ENCODE measurements at regions not wholly inside any gene's neighbourhood (a gene's known extent, or its start where the extent isn't known, plus 50 kb on each side); places are given as distances from the start of the nearest gene placed in this dataset.
A peak's percentile ranks its signal among the peaks of the same experiment; 100 is the strongest.

GRCh38 chr16:26569793-26570192, 496.9 kb upstream of the C16orf82 start:
- Histone ChIP-seq H3K36me3 (ENCODE audit: low read depth) (no peaks in the 10 kb centered on the region), H3K9me3 (ENCODE audit: severe bottlenecking) (no peaks in the 10 kb centered on the region), H3K27ac (ENCODE audit: poor library complexity, severe bottlenecking) (no peak overlapping the region), H3K4me1 (ENCODE audit: insufficient read depth, poor library complexity, severe bottlenecking) (no peaks in the 10 kb centered on the region), H3K27me3 (ENCODE audit: insufficient read depth, poor library complexity, severe bottlenecking) (no peaks in the 10 kb centered on the region), H3K4me3 (ENCODE audit: severe bottlenecking) (no peak overlapping the region)
- TF ChIP-seq CTCF (IDR thresholded peaks at IDR 0.05; ENCODE audit: poor library complexity, severe bottlenecking): peak; percentile 42
- DNase-seq (ENCODE audit: low spot score): no peak
- no peak; the same call in 2 of the 3 replicates for ATAC-seq (ENCODE audit: low read depth)

- no peak for ATAC-seq (ENCODE audit: low read depth)
- H3K36me3 ChIP-seq (ENCODE audit: low read depth): no peaks in the 10 kb centered on the region
These were observed 488.0 kb upstream of the C16orf82 start for GRCh38 chr16:26578748-26579147.

GRCh38 chr16:26583803-26584202, 482.9 kb upstream of the C16orf82 start:
- Histone ChIP-seq H3K36me3 (ENCODE audit: low read depth) (no peaks in the 10 kb centered on the region), H3K27ac (ENCODE audit: poor library complexity, severe bottlenecking) (no peak overlapping the region), H3K27me3 (ENCODE audit: insufficient read depth, poor library complexity, severe bottlenecking) (no peaks in the 10 kb centered on the region), H3K9me3 (ENCODE audit: severe bottlenecking) (no peaks in the 10 kb centered on the region), H3K4me3 (ENCODE audit: severe bottlenecking) (no peak overlapping the region), H3K4me1 (ENCODE audit: insufficient read depth, poor library complexity, severe bottlenecking) (no peaks in the 10 kb centered on the region)
- TF ChIP-seq CTCF (IDR thresholded peaks at IDR 0.05; ENCODE audit: poor library complexity, severe bottlenecking): no peak
- DNase-seq (ENCODE audit: low spot score) (no peak), ATAC-seq (ENCODE audit: low read depth) (no peak)

More at GRCh38 chr16:26578748-26579147, 488.0 kb upstream of the C16orf82 start:
- Histone ChIP-seq H3K4me3 (ENCODE audit: severe bottlenecking) (no peak overlapping the region), H3K27ac (ENCODE audit: poor library complexity, severe bottlenecking) (no peak overlapping the region), H3K27me3 (ENCODE audit: insufficient read depth, poor library complexity, severe bottlenecking) (no peaks in the 10 kb centered on the region), H3K4me1 (ENCODE audit: insufficient read depth, poor library complexity, severe bottlenecking) (no peaks in the 10 kb centered on the region), H3K9me3 (ENCODE audit: severe bottlenecking) (no peaks in the 10 kb centered on the region)
- no peak for TF ChIP-seq CTCF (IDR thresholded peaks at IDR 0.05; ENCODE audit: poor library complexity, severe bottlenecking)
- no peak for DNase-seq (ENCODE audit: low spot score)

- TF ChIP-seq CTCF (IDR thresholded peaks at IDR 0.05; ENCODE audit: poor library complexity, severe bottlenecking): no peak
- Histone ChIP-seq H3K4me3 (ENCODE audit: severe bottlenecking) (no peak overlapping the region), H3K4me1 (ENCODE audit: insufficient read depth, poor library complexity, severe bottlenecking) (no peaks in the 10 kb centered on the region), H3K27ac (ENCODE audit: poor library complexity, severe bottlenecking) (no peak overlapping the region), H3K9me3 (ENCODE audit: severe bottlenecking) (peaks cover 4% of the 10 kb centered on the region), H3K36me3 (ENCODE audit: low read depth) (no peaks in the 10 kb centered on the region), H3K27me3 (ENCODE audit: insufficient read depth, poor library complexity, severe bottlenecking) (no peaks in the 10 kb centered on the region)
- ATAC-seq (ENCODE audit: low read depth) (no peak), DNase-seq (ENCODE audit: low spot score) (no peak)
These were observed 473.0 kb upstream of the C16orf82 start for GRCh38 chr16:26593700-26594099.

- TF ChIP-seq CTCF (IDR thresholded peaks at IDR 0.05; ENCODE audit: poor library complexity, severe bottlenecking): no peak
- no peak overlapping the region for H3K4me3 ChIP-seq (ENCODE audit: severe bottlenecking)
- no peak overlapping the region for H3K27ac ChIP-seq (ENCODE audit: poor library complexity, severe bottlenecking)
- H3K27me3 ChIP-seq (ENCODE audit: insufficient read depth, poor library complexity, severe bottlenecking): no peaks in the 10 kb centered on the region
- no peaks in the 10 kb centered on the region for H3K4me1 ChIP-seq (ENCODE audit: insufficient read depth, poor library complexity, severe bottlenecking)
- ATAC-seq (ENCODE audit: low read depth): no peak
- no peak for DNase-seq (ENCODE audit: low spot score)
- H3K9me3 ChIP-seq (ENCODE audit: severe bottlenecking): no peaks in the 10 kb centered on the region
- no peaks in the 10 kb centered on the region for H3K36me3 ChIP-seq (ENCODE audit: low read depth)
These were observed 472.1 kb upstream of the C16orf82 start for GRCh38 chr16:26594666-26595065.

Data from RWPE2 (cell line).